IMR-90 (cell line): ENCODE measurements at regions not wholly inside any gene's neighbourhood (a gene's known extent, or its start where the extent isn't known, plus 50 kb on each side); places are given as distances from the start of the nearest gene placed in this dataset.

ENCODE experiments used
- ATAC-seq: fragments of 200-7000 bp; cut with Tn5 transposase; 2 replicates; pipeline ENCODE4 v1.9.1; 2020; ENCODE audit warnings: low read depth, mild to moderate bottlenecking, moderate library complexity
- BruUV-seq: library from RNA; stranded (reverse); fragments of 400-500 nt; replicated peaks from 2 replicates; lab custom pipeline; 2021; lab: Mats Ljungman, UMichigan
- CTCF ChIA-PET: fragments of 300-600 bp; formaldehyde crosslinking; extraction: SDS; loops from one replicate; lab custom pipeline; 2021; ENCODE audit warnings: antibody characterized with exemption; lab: Yijun Ruan, JAX
- POLR2A ChIA-PET: fragments of 300-600 bp; sonication (Branson Sonifier 250); formaldehyde crosslinking; loops from one replicate; lab custom pipeline; 2022; ENCODE audit warnings: antibody characterized with exemption; ENCODE audit not compliant: unreplicated experiment; lab: Charles Lee
- DNase-seq: peaks from one replicate; pipeline ENCODE4 v3.0.0; 2013
- H2AFZ ChIP-seq: replicated peaks from 2 replicates; pipeline ENCODE3; 2013; ENCODE audit warnings: low read length, mild to moderate bottlenecking; ENCODE audit not compliant: poor library complexity
- H2AK5ac ChIP-seq: 2 replicates; pipeline ENCODE4 v1.6.1; 2013; ENCODE audit warnings: low read depth, low read length, inconsistent platforms
- H2AK9ac ChIP-seq: replicated peaks from 2 replicates; pipeline ENCODE3; 2013; ENCODE audit warnings: mild to moderate bottlenecking, low read depth, low read length, moderate library complexity; ENCODE audit not compliant: poor library complexity
- H2BK120ac ChIP-seq: 2 replicates; pipeline ENCODE4 v1.6.1; 2013; ENCODE audit warnings: low read depth, low read length, inconsistent platforms
- H2BK15ac ChIP-seq: 3 replicates; pipeline ENCODE4 v1.6.1; 2013; ENCODE audit warnings: low read depth, low read length, inconsistent platforms
- H2BK20ac ChIP-seq: 2 replicates; pipeline ENCODE4 v1.6.1; 2013; ENCODE audit warnings: low read depth, mild to moderate bottlenecking, inconsistent platforms, low read length, moderate library complexity
- H2BK5ac ChIP-seq: 2 replicates; pipeline ENCODE4 v1.6.1; 2013; ENCODE audit warnings: mild to moderate bottlenecking, low read depth, low read length, inconsistent platforms; ENCODE audit not compliant: poor library complexity, severe bottlenecking
- H3K14ac ChIP-seq: replicated peaks from 2 replicates; pipeline ENCODE4 v1.6.1; 2013; ENCODE audit warnings: low read depth, low read length, inconsistent platforms
- H3K18ac ChIP-seq: 2 replicates; pipeline ENCODE4 v1.6.1; 2013; ENCODE audit warnings: low read depth, low read length, control low read depth
- H3K23ac ChIP-seq: 2 replicates; pipeline ENCODE4 v1.6.1; 2013; ENCODE audit warnings: low read depth, low read length, inconsistent platforms
- H3K27ac ChIP-seq: 2 replicates; pipeline ENCODE4 v1.5.1; 2013; ENCODE audit warnings: mild to moderate bottlenecking, control low read depth, low read length; ENCODE audit not compliant: insufficient read depth
- H3K27me3 ChIP-seq: 2 replicates; pipeline ENCODE4 v1.6.1; 2013; ENCODE audit warnings: low read length; ENCODE audit not compliant: control insufficient read depth, insufficient read depth
- H3K36me3 ChIP-seq: 2 replicates; pipeline ENCODE4 v1.6.1; 2013; ENCODE audit warnings: low read length, mixed read lengths; ENCODE audit not compliant: control insufficient read depth, insufficient read depth
- H3K4ac ChIP-seq: 2 replicates; pipeline ENCODE4 v1.6.1; 2013; ENCODE audit warnings: low read depth, low read length, inconsistent platforms
- H3K4me1 ChIP-seq: 2 replicates; pipeline ENCODE4 v1.6.1; 2013; ENCODE audit warnings: low read length, mixed read lengths; ENCODE audit not compliant: control insufficient read depth, insufficient read depth
- H3K4me2 ChIP-seq: 2 replicates; pipeline ENCODE4 v1.6.1; 2013; ENCODE audit warnings: low read depth, mild to moderate bottlenecking, control low read depth, low read length, moderate library complexity
- H3K4me3 ChIP-seq: 2 replicates; pipeline ENCODE4 v1.5.1; 2013; ENCODE audit warnings: low read depth, mild to moderate bottlenecking, control low read depth, low read length, moderate library complexity; ENCODE audit not compliant: insufficient read depth
- H3K56ac ChIP-seq: 2 replicates; pipeline ENCODE4 v1.6.1; 2013; ENCODE audit warnings: low read length, inconsistent platforms; ENCODE audit not compliant: insufficient read depth; ENCODE audit errors: extremely low read depth
- H3K79me1 ChIP-seq, 2 experiments: 2 replicates each; pipeline ENCODE4 v1.6.1; 2013; ENCODE audit warnings: low read length in 2 of 2, inconsistent platforms in 1 of 2, low read depth in 1 of 2
- H3K9ac ChIP-seq: 2 replicates; pipeline ENCODE4 v1.6.1; 2013; ENCODE audit warnings: low read depth, low read length, control low read depth
- H3K9me1 ChIP-seq: 2 replicates; pipeline ENCODE4 v1.6.1; 2013; ENCODE audit warnings: low read length, inconsistent platforms; ENCODE audit not compliant: insufficient read depth
- H3K9me3 ChIP-seq: 2 replicates; pipeline ENCODE4 v1.6.1; 2013; ENCODE audit warnings: low read length; ENCODE audit not compliant: control insufficient read depth, insufficient read depth
- H4K20me1 ChIP-seq: 2 replicates; pipeline ENCODE4 v1.6.1; 2013; ENCODE audit warnings: low read length, inconsistent platforms; ENCODE audit not compliant: insufficient read depth
- H4K5ac ChIP-seq: 2 replicates; pipeline ENCODE4 v1.6.1; 2013; ENCODE audit warnings: mild to moderate bottlenecking, low read depth, low read length, control low read depth
- H4K8ac ChIP-seq, 2 experiments: 2 replicates each; pipeline ENCODE4 v1.6.1; 2013; ENCODE audit warnings: low read depth in 2 of 2, low read length in 2 of 2, control low read depth in 1 of 2, inconsistent platforms in 1 of 2
- H4K91ac ChIP-seq: 2 replicates; pipeline ENCODE4 v1.6.1; 2013; ENCODE audit warnings: low read depth, low read length, inconsistent platforms; ENCODE audit not compliant: insufficient read depth
- CEBPB ChIP-seq: IDR thresholded peaks from 2 replicates; pipeline ENCODE4 v1.6.1; 2012; ENCODE audit warnings: low read depth, low read length, improper control_type of control experiment
- CHD1 ChIP-seq: IDR thresholded peaks from 2 replicates; pipeline ENCODE4 v1.6.1; 2012; ENCODE audit warnings: low read depth, low read length, improper control_type of control experiment
- CTCF ChIP-seq: conservative IDR thresholded peaks from 2 replicates; pipeline ENCODE4 v1.5.1; 2012; ENCODE audit warnings: mild to moderate bottlenecking, low read depth, low read length, improper control_type of control experiment
- ELK1 ChIP-seq: fragments of 150-350 bp; IDR thresholded peaks from 2 replicates; pipeline ENCODE4 v1.6.1; 2016; ENCODE audit warnings: low read depth, mild to moderate bottlenecking, low read length, moderate library complexity, borderline replicate concordance
- MAFK ChIP-seq: IDR thresholded peaks from 2 replicates; pipeline ENCODE4 v1.6.1; 2012; ENCODE audit warnings: low read depth, low read length, improper control_type of control experiment
- MAZ ChIP-seq: IDR thresholded peaks from 2 replicates; pipeline ENCODE4 v1.6.1; 2012; ENCODE audit warnings: low read depth, mild to moderate bottlenecking, low read length, improper control_type of control experiment, moderate library complexity, borderline replicate concordance
- MXI1 ChIP-seq: IDR thresholded peaks from 2 replicates; pipeline ENCODE4 v1.6.1; 2012; ENCODE audit warnings: low read depth, mild to moderate bottlenecking, low read length, moderate library complexity, borderline replicate concordance
- NFE2L2 ChIP-seq: fragments of 150-350 bp; IDR thresholded peaks from 2 replicates; pipeline ENCODE4 v1.6.1; 2016; ENCODE audit warnings: low read depth, mild to moderate bottlenecking, low read length
- RCOR1 ChIP-seq: IDR thresholded peaks from 2 replicates; pipeline ENCODE4 v1.6.1; 2012; ENCODE audit warnings: mild to moderate bottlenecking, low read length, improper control_type of control experiment; ENCODE audit not compliant: insufficient replicate concordance
- RFX5 ChIP-seq: IDR thresholded peaks from 2 replicates; pipeline ENCODE4 v1.8.0; 2012; ENCODE audit warnings: low read depth, mild to moderate bottlenecking, low read length, moderate library complexity
- SMC3 ChIP-seq: fragments of 150-350 bp; IDR thresholded peaks from 2 replicates; pipeline ENCODE4 v1.6.1; 2016; ENCODE audit warnings: low read depth, mild to moderate bottlenecking, antibody characterized with exemption, low read length, moderate library complexity
- USF2 ChIP-seq: fragments of 150-350 bp; IDR thresholded peaks from 2 replicates; pipeline ENCODE4 v1.6.1; 2017; ENCODE audit warnings: mild to moderate bottlenecking, antibody characterized with exemption, low read length, low read depth
- WGBS, 2 experiments: methylation state at CpG; one replicate each; pipeline versions ENCODE4 v1.1.5 to v1.1.7; 2013; ENCODE audit warnings: missing lambda C conversion rate in 2 of 2; ENCODE audit not compliant: insufficient read length in 1 of 2; ENCODE audit errors: extremely low coverage in 2 of 2; 5-methylcytosine and 5-hydroxymethylcytosine counted together
- dilution Hi-C: fragments of 300-500 bp; cut with HindIII; formaldehyde crosslinking; loops from one replicate; pipeline ENCODE4 v1.14.3; 2018; ENCODE audit warnings: low sequenced_read_pairs; ENCODE audit not compliant: unreplicated experiment
- in situ Hi-C: fragments of 300-500 bp; cut with MboI; formaldehyde crosslinking; loops from 3 replicates; pipeline ENCODE4 v1.14.3; 2019; ENCODE audit warnings: low sequenced_read_pairs, inconsistent platforms, mixed read lengths
- intact Hi-C: fragments of 100-400 bp; cut with micrococcal nuclease; formaldehyde crosslinking; loops from 2 replicates; pipeline ENCODE4 v1.10.0; 2022

- ATAC-seq (no peak), DNase-seq (no peak)
- Histone ChIP-seq H3K18ac (no peak overlapping the region), H3K4ac (no peak overlapping the region), H2BK120ac (no peak overlapping the region), H3K9ac (no peak overlapping the region), H2BK5ac (no peak overlapping the region), H3K79me1 (no peaks in the 10 kb centered on the region), H2AFZ (no peak overlapping the region), H4K91ac (no peak overlapping the region), H3K4me1 (no peaks in the 10 kb centered on the region), H2AK5ac (no peak overlapping the region), H3K27ac (no peak overlapping the region), H3K27me3 (no peaks in the 10 kb centered on the region), H3K4me3 (no peak overlapping the region), H2AK9ac (no peak overlapping the region), H3K23ac (no peak overlapping the region), H3K9me3 (no peaks in the 10 kb centered on the region), H2BK20ac (no peak overlapping the region), H3K14ac (no peak overlapping the region), H3K9me1 (no peaks in the 10 kb centered on the region), H2BK15ac (no peak overlapping the region), H3K56ac (no peak overlapping the region), H3K36me3 (no peaks in the 10 kb centered on the region), H4K5ac (no peak overlapping the region), H3K4me2 (no peak overlapping the region), H4K20me1 (no peaks in the 10 kb centered on the region), H4K8ac (no peak overlapping the region)
- WGBS, 2 experiments: no CpG with 5 or more reads among the region's 4 CpGs
- ChIA-PET POLR2A (no interaction called here), CTCF (interaction anchor here (0.5 kb wide), 1 partner anchor 370 kb away, joined by 6 read pairs; no protein-coding TSS in a partner anchor)
- BruUV-seq: no TSS peak
- dilution Hi-C loops: no loop called here
- TF ChIP-seq CEBPB (no peak), NFE2L2 (no peak), MAFK (no peak), MXI1 (no peak), RCOR1 (no peak), CHD1 (no peak), ELK1 (no peak), USF2 (no peak), RFX5 (no peak), SMC3 (no peak), CTCF (no peak), MAZ (no peak)
- in situ Hi-C loops: no loop called here
- intact Hi-C loops: no loop called here
Measured at GRCh38 chr11:92848578-92848977, 120.9 kb upstream of the MTNR1B start.
